Upper lobe of right lung (tissue), 1 donor: ENCODE measurements at regions not wholly inside any gene's neighbourhood (a gene's known extent, or its start where the extent isn't known, plus 50 kb on each side); places are given as distances from the start of the nearest gene placed in this dataset.

ENCODE experiments used
- ATAC-seq: fragments of 200-7000 bp; cut with Tn5 transposase; one replicate; pipeline ENCODE4 v1.9.1; 2020; ENCODE audit warnings: mild to moderate bottlenecking, moderate library complexity
- DNase-seq: peaks from one replicate; pipeline ENCODE4 v3.0.0-alpha.2; 2020
- H3K27ac ChIP-seq: fragments of 200-600 bp; one replicate; pipeline ENCODE4 v1.8.0; 2022
- H3K27me3 ChIP-seq: fragments of 200-600 bp; one replicate; pipeline ENCODE4 v1.8.0; 2022; ENCODE audit warnings: mild to moderate bottlenecking
- H3K36me3 ChIP-seq: fragments of 200-600 bp; one replicate; pipeline ENCODE4 v1.8.0; 2022
- H3K4me1 ChIP-seq: fragments of 200-600 bp; one replicate; pipeline ENCODE4 v1.8.0; 2022
- H3K4me3 ChIP-seq: fragments of 200-600 bp; one replicate; pipeline ENCODE4 v1.8.0; 2022; ENCODE audit warnings: mild to moderate bottlenecking
- H3K9me3 ChIP-seq: fragments of 200-600 bp; one replicate; pipeline ENCODE4 v1.8.0; 2022
- intact Hi-C: fragments of 100-400 bp; cut with DNase I; formaldehyde crosslinking; loops from one replicate; pipeline ENCODE4 v1.11.0; 2022
- TF ChIP-seq, protein P1 (sequence below): fragments of 200-600 bp; IDR thresholded peaks from one replicate; pipeline ENCODE4 v1.8.0; 2022; ENCODE audit warnings: antibody characterized with exemption
- donor health status: DM: no; HTN: yes; CAD: no; lungs with severe emphysema.

DNA sequence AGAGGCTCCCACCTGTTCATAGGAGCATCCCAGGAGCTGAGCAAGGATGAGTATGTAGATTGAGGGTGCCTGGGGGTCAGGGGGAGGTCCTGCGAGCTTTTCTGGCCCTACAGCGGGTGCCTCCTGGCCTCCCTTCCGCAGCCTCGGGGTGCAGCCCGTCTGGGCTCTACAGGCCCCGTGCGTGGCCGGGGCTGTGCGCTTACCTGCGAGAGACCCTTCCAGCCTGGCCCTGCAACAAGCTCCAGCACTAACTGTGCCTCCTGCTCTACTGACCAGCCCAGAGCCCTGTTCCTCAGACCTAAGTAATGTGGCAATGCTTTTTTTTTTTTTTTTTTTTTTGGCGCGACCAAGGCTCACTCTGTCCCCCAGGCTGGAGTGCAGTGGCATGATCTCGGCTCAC lies 1129.1 kb downstream of the BRD1 start:
- no peak for ATAC-seq
- Histone ChIP-seq H3K36me3 (no peaks in the 10 kb centered on the region), H3K4me1 (no peaks in the 10 kb centered on the region), H3K27ac (no peak overlapping the region), H3K27me3 (no peaks in the 10 kb centered on the region), H3K4me3 (no peak overlapping the region), H3K9me3 (no peaks in the 10 kb centered on the region)
- intact Hi-C loops = no loop called here
- no peak for DNase-seq
- TF ChIP-seq, protein P1, sequence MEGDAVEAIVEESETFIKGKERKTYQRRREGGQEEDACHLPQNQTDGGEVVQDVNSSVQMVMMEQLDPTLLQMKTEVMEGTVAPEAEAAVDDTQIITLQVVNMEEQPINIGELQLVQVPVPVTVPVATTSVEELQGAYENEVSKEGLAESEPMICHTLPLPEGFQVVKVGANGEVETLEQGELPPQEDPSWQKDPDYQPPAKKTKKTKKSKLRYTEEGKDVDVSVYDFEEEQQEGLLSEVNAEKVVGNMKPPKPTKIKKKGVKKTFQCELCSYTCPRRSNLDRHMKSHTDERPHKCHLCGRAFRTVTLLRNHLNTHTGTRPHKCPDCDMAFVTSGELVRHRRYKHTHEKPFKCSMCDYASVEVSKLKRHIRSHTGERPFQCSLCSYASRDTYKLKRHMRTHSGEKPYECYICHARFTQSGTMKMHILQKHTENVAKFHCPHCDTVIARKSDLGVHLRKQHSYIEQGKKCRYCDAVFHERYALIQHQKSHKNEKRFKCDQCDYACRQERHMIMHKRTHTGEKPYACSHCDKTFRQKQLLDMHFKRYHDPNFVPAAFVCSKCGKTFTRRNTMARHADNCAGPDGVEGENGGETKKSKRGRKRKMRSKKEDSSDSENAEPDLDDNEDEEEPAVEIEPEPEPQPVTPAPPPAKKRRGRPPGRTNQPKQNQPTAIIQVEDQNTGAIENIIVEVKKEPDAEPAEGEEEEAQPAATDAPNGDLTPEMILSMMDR = no peak

DNA sequence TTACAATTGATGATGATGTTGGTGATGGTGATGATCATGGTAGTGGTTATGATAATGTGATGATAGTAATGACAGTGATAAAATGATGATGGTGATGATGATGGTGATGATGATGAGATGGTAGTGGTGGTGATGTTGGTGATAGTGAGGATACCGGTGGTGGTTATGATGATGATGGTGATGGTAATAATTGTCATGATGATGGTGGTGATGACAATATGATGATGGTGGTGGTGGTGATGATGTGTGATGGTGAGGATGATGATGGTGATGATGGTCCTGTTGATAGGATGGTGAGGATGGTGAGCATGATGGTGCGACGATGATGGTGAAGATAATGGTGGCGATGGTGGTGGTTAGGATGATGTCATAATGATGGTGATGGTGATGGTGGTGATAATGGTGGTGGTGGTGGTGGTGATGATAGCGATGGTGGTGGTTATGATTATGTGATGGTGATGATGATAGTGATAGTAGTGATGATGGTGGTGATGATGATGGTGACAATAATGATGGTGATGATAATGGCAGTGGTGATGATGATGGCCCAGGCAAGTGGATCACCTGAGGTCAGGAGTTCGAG lies 1129.9 kb downstream of the BRD1 start:
- no peak overlapping the region for H3K4me3 ChIP-seq
- DNase-seq = no peak

DNA sequence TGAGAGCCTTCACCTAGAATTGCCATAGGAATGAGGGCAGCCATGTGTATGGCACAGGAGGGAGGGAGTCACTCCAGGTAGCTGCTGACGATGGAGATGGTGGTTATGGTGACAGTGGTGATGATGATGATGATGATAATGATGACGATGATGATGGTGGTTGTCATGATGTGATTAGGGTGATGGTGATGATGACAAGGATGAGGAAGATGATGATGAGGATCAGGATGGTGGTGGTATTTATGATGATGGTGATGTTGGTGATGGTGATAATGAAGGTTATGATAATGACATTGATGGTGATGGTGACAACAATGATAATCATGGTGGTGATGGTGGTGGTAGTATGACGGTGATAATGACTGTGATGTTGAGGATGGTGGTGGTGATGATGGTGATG lies 1130.5 kb downstream of the BRD1 start:
- intact Hi-C loops = no loop called here
- ATAC-seq (no peak), DNase-seq (no peak)
- H3K4me3 ChIP-seq = no peak overlapping the region
- no peaks in the 10 kb centered on the region for H3K27me3 ChIP-seq
- H3K4me1 ChIP-seq = no peaks in the 10 kb centered on the region
- no peak overlapping the region for H3K27ac ChIP-seq
- TF ChIP-seq, protein P1 = no peak
- H3K36me3 ChIP-seq = no peaks in the 10 kb centered on the region
- no peaks in the 10 kb centered on the region for H3K9me3 ChIP-seq

More for the DNA sequence above, 1129.9 kb downstream of the BRD1 start:
- TF ChIP-seq, protein P1 = no peak
- Histone ChIP-seq H3K27me3 (no peaks in the 10 kb centered on the region), H3K4me1 (no peaks in the 10 kb centered on the region), H3K9me3 (no peaks in the 10 kb centered on the region), H3K27ac (no peak overlapping the region), H3K36me3 (no peaks in the 10 kb centered on the region)
- no peak for ATAC-seq
- intact Hi-C loops = no loop called here

DNA sequence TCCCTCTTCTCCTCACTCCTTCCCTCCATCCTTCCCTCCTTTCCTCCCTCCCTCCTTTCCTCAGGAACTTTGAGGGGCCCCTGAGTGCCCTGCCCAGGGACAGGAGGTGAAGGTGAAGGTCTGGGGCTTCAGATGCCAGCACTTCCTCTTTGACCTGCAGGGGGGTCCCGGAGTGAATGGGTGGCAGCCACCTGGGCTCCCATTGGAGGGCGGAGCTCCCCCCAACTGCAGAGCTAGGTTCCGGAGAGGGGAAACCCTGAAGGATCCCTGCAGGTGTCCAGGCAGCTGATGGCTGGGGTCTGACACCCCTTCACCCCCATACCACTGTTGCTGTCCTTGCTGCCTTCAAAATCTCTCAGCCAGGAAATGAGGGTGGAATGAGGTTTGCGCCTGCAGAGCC lies 1131.3 kb downstream of the BRD1 start:
- H3K27me3 ChIP-seq = no peaks in the 10 kb centered on the region

DNA sequence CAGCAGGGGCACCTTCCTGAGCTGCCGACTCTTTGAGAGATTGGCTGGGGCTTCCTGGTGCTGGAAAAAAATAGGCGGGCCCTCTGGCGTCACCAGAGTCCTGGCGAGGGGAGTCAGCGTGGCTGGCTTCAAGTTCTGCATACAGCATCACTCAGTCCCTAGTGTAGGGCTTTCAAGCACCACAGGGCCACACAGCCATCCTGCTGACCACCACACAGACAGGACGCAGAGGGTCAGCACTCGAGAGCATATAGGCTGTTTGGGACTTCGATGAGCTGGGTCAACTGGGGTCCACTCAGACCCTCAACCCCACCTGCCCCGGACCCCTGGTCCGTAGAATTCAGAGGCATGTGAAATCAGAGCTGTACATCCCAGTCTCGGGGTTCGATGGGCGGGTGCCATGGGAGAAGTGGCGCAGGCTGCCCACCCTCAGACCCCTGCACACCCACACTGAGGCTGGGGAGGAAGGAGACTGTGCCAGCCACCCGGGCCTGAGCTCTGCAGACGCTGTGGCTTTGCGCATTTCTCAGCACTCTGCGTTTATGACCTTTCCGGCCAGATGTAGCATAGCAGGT lies 1131.9 kb downstream of the BRD1 start:
- intact Hi-C loops = no loop called here
- no peak for ATAC-seq
- no peaks in the 10 kb centered on the region for H3K27me3 ChIP-seq
- no peaks in the 10 kb centered on the region for H3K9me3 ChIP-seq
- H3K4me1 ChIP-seq = no peaks in the 10 kb centered on the region
- no peak overlapping the region for H3K4me3 ChIP-seq
- TF ChIP-seq, protein P1 = no peak
- H3K27ac ChIP-seq = no peak overlapping the region
- H3K36me3 ChIP-seq = no peaks in the 10 kb centered on the region
- no peak for DNase-seq

More for the DNA sequence above, 1131.3 kb downstream of the BRD1 start:
- H3K4me1 ChIP-seq = no peaks in the 10 kb centered on the region
- DNase-seq = no peak
- intact Hi-C loops = no loop called here
- H3K36me3 ChIP-seq = no peaks in the 10 kb centered on the region
- no peak overlapping the region for H3K27ac ChIP-seq
- TF ChIP-seq, protein P1 = no peak
- ATAC-seq = no peak
- H3K9me3 ChIP-seq = no peaks in the 10 kb centered on the region
- no peak overlapping the region for H3K4me3 ChIP-seq

DNA sequence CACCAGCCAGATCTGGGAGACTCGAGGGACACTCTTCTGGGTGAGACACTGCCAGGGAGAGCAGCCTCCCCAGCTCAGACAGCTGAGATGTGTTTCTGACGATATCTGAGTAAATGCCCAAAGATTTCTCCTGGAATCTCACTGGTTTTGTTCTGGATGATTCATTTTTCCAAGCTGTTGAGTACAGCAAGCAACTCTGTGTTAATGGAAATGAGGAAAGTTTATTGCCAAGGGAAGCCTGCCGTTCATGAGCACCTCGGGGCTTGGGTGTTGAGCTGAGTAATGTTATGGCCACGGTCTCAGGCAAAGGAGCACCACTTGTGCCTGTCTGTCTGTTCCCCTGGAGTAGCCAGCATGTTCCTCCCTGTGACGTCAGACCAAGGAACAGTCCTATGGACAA lies 1132.4 kb downstream of the BRD1 start:
- DNase-seq = no peak
- H3K4me1 ChIP-seq = no peaks in the 10 kb centered on the region
- H3K36me3 ChIP-seq = no peaks in the 10 kb centered on the region
- no peak for ATAC-seq
- no peaks in the 10 kb centered on the region for H3K27me3 ChIP-seq
- TF ChIP-seq, protein P1 = no peak
- H3K27ac ChIP-seq = no peak overlapping the region
- no peaks in the 10 kb centered on the region for H3K9me3 ChIP-seq
- intact Hi-C loops = no loop called here
- H3K4me3 ChIP-seq = no peak overlapping the region
